Esophagus muscularis mucosa (tissue), 4 donors: ENCODE measurements at regions not wholly inside any gene's neighbourhood (a gene's known extent, or its start where the extent isn't known, plus 50 kb on each side); places are given as distances from the start of the nearest gene placed in this dataset.

ENCODE experiments used
- DNase-seq: peaks from one replicate; pipeline ENCODE4 v3.0.0-alpha.2; 2017; ENCODE audit errors: extremely low spot score
- H3K27ac ChIP-seq, 4 donors: fragments of 200-600 bp; sonication (generic); replicated peaks in 1 of 4; 1 replicate in 3 of 4; 2 replicates in 1 of 4; pipeline ENCODE4 v1.5.1; 2016 to 2019; ENCODE audit warnings: mild to moderate bottlenecking in 1 of 4
- H3K27me3 ChIP-seq, 4 donors: fragments of 200-600 bp; sonication (generic); one replicate each; pipeline versions ENCODE4 v1.5.1 to v1.6.0; 2016 to 2019
- H3K36me3 ChIP-seq, 4 donors: fragments of 200-600 bp; sonication (generic); one replicate each; pipeline ENCODE4 v1.5.1; 2016 to 2019
- H3K4me1 ChIP-seq, 4 donors: fragments of 200-600 bp; sonication (generic); one replicate each; pipeline ENCODE4 v1.5.1; 2016 to 2019
- H3K4me3 ChIP-seq, 4 donors: fragments of 200-600 bp; sonication (generic); 1 replicate in 2 of 4; 2 replicates in 2 of 4; pipeline ENCODE4 v1.5.1; 2016 to 2019; ENCODE audit warnings: mild to moderate bottlenecking in 4 of 4, moderate library complexity in 1 of 4
- H3K9me3 ChIP-seq, 4 donors: fragments of 200-600 bp; sonication (generic); 1 replicate in 3 of 4; 2 replicates in 1 of 4; pipeline ENCODE4 v1.5.1; 2016 to 2019
- EP300 ChIP-seq: sonication (generic); formaldehyde crosslinking; IDR thresholded peaks from one replicate; pipeline ENCODE4 v1.6.1; 2017; ENCODE audit warnings: antibody characterized with exemption
- POLR2A ChIP-seq: fragments of 450-650 bp; IDR thresholded peaks from one replicate; pipeline ENCODE4 v1.6.1; 2017; ENCODE audit warnings: antibody characterized with exemption, moderate library complexity, mild to moderate bottlenecking, low read depth
- POLR2AphosphoS5 ChIP-seq, 2 donors: sonication (generic); formaldehyde crosslinking; IDR thresholded peaks; one replicate each; pipeline ENCODE4 v1.6.1; 2017; ENCODE audit warnings: antibody characterized with exemption in 2 of 2
- WGBS: methylation state at CpG from one replicate; pipeline ENCODE4 v1.1.5; 2018; 5-methylcytosine and 5-hydroxymethylcytosine counted together
- intact Hi-C: fragments of 100-400 bp; cut with DNase I; formaldehyde crosslinking; loops from one replicate; pipeline ENCODE4 v1.15.1; 2023
- TF ChIP-seq, protein P1 (sequence below), 3 experiments: fragments of 200-600 bp in 2 of 3; fragments of 450-650 bp in 1 of 3; sonication (generic) in 2 of 3; IDR thresholded peaks; one replicate each; pipeline ENCODE4 v1.5.1; 2017 to 2019; ENCODE audit warnings: antibody characterized with exemption in 3 of 3, mild to moderate bottlenecking in 2 of 3, moderate library complexity in 1 of 3

DNA sequence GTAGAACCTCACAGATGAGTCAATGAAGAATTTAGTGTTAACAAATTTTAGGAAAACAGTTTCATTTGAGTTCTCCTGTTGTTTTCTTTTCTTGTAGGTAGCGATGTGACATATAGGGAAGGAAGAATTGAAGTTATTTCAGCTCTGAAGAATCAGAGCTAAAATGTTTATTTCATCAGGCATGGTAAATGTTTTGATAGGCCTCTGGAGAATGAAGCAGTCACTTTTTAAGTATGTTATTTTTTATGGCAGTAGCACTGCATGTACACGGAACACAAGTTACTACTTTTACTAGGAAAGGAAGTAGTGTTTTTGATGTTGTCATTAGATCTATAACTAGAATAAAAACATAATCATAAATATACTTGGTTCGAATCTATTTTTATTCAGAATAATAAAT is 1357.3 kb upstream of the CITED2 start:
- no peak overlapping the region for H3K4me3 ChIP-seq
- TF ChIP-seq, protein P1, sequence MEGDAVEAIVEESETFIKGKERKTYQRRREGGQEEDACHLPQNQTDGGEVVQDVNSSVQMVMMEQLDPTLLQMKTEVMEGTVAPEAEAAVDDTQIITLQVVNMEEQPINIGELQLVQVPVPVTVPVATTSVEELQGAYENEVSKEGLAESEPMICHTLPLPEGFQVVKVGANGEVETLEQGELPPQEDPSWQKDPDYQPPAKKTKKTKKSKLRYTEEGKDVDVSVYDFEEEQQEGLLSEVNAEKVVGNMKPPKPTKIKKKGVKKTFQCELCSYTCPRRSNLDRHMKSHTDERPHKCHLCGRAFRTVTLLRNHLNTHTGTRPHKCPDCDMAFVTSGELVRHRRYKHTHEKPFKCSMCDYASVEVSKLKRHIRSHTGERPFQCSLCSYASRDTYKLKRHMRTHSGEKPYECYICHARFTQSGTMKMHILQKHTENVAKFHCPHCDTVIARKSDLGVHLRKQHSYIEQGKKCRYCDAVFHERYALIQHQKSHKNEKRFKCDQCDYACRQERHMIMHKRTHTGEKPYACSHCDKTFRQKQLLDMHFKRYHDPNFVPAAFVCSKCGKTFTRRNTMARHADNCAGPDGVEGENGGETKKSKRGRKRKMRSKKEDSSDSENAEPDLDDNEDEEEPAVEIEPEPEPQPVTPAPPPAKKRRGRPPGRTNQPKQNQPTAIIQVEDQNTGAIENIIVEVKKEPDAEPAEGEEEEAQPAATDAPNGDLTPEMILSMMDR (IDR thresholded peaks at IDR 0.05) = no peak
- TF ChIP-seq POLR2AphosphoS5 (IDR thresholded peaks at IDR 0.05) = no peak
- TF ChIP-seq EP300 = no peak
- no peak for TF ChIP-seq POLR2A
- intact Hi-C loops = no loop called here
- H3K27ac ChIP-seq = no peak overlapping the region
- 79% methylated on average over 3 of the region's 3 CpGs for WGBS
- H3K27me3 ChIP-seq = no peaks in the 10 kb centered on the region
- H3K36me3 ChIP-seq = no peaks in the 10 kb centered on the region
- no peak for DNase-seq
- H3K4me1 ChIP-seq = peaks cover 2 to 19% (median 13%) of the 10 kb centered on the region in 4 donors
- H3K9me3 ChIP-seq = no peaks in the 10 kb centered on the region

DNA sequence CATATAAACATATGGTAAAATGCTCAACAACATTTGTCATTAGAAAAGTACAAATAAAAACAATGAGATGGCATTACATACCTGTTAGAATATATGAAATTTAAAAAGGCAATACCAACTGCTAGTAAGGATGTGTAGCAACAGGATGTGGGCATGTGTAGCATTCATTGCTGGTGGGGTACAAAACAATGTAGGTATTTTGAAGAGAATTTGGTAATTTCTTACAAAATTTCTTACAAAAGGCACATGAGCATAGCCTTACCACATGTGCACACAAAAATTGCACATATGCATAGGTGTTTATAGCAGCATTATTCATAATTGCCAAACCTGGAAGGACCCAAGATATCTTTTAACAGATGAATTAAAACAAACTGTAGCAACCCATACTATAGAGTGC is 1355.1 kb upstream of the CITED2 start:
- H3K9me3 ChIP-seq = no peaks in the 10 kb centered on the region
- no peaks in the 10 kb centered on the region for H3K36me3 ChIP-seq
- H3K4me3 ChIP-seq = no peak overlapping the region
- H3K4me1 ChIP-seq = peaks cover 2 to 19% (median 9%) of the 10 kb centered on the region in 4 donors
- TF ChIP-seq POLR2A (no peak), POLR2AphosphoS5 (IDR thresholded peaks at IDR 0.05) (no peak), EP300 (no peak)
- TF ChIP-seq, protein P1 (IDR thresholded peaks at IDR 0.05) = no peak
- no peak for DNase-seq
- intact Hi-C loops = no loop called here
- no peaks in the 10 kb centered on the region for H3K27me3 ChIP-seq
- no peak overlapping the region for H3K27ac ChIP-seq

GRCh38 chr6:140718021-140718420 is 1343.6 kb upstream of the CITED2 start:
- intact Hi-C loops = no loop called here
- no peak overlapping the region for H3K4me3 ChIP-seq
- DNase-seq = no peak
- H3K27me3 ChIP-seq = no peaks in the 10 kb centered on the region
- no peak for TF ChIP-seq POLR2AphosphoS5 (IDR thresholded peaks at IDR 0.05)
- no peak for TF ChIP-seq POLR2A
- TF ChIP-seq, protein P1 (IDR thresholded peaks at IDR 0.05) = no peak
- no peak for TF ChIP-seq EP300
- H3K27ac ChIP-seq = no peak overlapping the region
- H3K36me3 ChIP-seq = no peaks in the 10 kb centered on the region
- peaks cover 0 to 9% (median 4%) of the 10 kb centered on the region in 4 donors for H3K9me3 ChIP-seq
- no peaks in the 10 kb centered on the region for H3K4me1 ChIP-seq

DNA sequence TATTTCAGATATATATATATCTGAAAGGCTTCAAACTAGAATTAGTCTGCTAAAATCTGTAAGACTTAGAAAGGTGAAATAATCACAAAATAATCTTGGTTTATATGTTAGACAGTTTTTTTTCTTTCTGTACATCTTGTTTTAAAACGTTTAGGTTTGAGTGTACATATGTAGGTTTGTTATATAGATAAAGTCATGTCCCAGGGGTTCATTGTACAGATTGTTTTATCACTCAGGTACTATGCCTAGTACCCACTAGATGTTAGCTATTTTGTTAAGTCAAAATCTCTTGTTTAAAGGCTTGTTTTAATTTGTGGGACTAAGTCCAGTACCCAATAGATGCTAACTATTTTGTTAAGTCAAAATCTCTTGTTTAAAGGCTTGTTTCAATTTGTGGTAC is 1339.0 kb upstream of the CITED2 start:
- no peak for DNase-seq
- WGBS = 69% methylated on average over 1 of the region's 1 CpG
- Histone ChIP-seq H3K9me3 (peaks cover 0 to 9% (median 4%) of the 10 kb centered on the region in 4 donors), H3K4me1 (no peaks in the 10 kb centered on the region), H3K27ac (no peak overlapping the region), H3K4me3 (no peak overlapping the region), H3K27me3 (no peaks in the 10 kb centered on the region), H3K36me3 (no peaks in the 10 kb centered on the region)
- intact Hi-C loops = no loop called here
- TF ChIP-seq POLR2A (no peak), POLR2AphosphoS5 (IDR thresholded peaks at IDR 0.05) (no peak), EP300 (no peak)
- TF ChIP-seq, protein P1 (IDR thresholded peaks at IDR 0.05) = no peak

DNA sequence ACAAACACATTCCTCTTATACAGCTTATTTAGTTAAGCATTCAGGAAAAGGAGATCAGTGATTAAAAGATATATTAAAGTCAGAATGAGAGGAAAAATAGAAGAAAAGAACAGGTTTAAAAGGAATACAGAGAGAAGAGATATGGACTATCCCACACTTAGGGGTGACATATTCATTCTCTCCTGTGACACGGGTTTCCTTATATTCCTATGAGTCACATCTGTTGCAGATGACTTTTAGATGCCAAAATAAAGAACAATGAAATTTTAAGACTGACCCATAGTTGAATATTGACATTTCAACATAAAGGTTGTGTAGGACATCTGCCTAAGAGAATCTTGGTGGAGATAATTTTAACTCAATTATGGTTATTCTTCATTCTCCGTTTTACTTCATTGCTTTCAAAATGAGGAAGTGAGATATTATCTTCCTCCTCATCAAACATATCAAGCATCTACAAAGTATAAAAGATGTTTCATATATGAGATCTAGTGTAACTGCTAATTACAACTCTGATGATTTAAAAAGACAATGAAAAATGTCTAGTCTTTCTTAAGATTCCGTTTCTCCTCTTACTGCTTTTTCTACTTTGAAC is 1336.7 kb upstream of the CITED2 start:
- no peak for DNase-seq
- 70% methylated on average over 3 of the region's 3 CpGs for WGBS
- TF ChIP-seq POLR2A (no peak), POLR2AphosphoS5 (IDR thresholded peaks at IDR 0.05) (no peak), EP300 (no peak)
- TF ChIP-seq, protein P1 (IDR thresholded peaks at IDR 0.05) = no peak
- Histone ChIP-seq H3K4me1 (no peaks in the 10 kb centered on the region), H3K9me3 (peaks cover 0 to 4% (median 1%) of the 10 kb centered on the region in 4 donors), H3K27ac (no peak overlapping the region), H3K4me3 (no peak overlapping the region), H3K27me3 (no peaks in the 10 kb centered on the region), H3K36me3 (no peaks in the 10 kb centered on the region)
- intact Hi-C loops = no loop called here
